GM23248 (cell line): ENCODE measurements at regions not wholly inside any gene's neighbourhood (a gene's known extent, or its start where the extent isn't known, plus 50 kb on each side); places are given as distances from the start of the nearest gene placed in this dataset.

Experiments
- EZH2 ChIP-seq: fragments of 200-600 bp; sonication (generic); IDR thresholded peaks from 2 replicates; pipeline ENCODE4 v1.6.1; 2018; ENCODE audit warnings: antibody characterized with exemption, mild to moderate bottlenecking; ENCODE audit not compliant: insufficient read depth, poor library complexity, severe bottlenecking
- EZH2phosphoT487 ChIP-seq: fragments of 200-600 bp; sonication (generic); IDR thresholded peaks from 2 replicates; pipeline ENCODE4 v1.6.1; 2018; ENCODE audit warnings: antibody characterized with exemption, moderate library complexity, mild to moderate bottlenecking, low read depth; ENCODE audit not compliant: insufficient read depth

GRCh38 chr10:52966904-52967303 lies 194.3 kb upstream of the MBL2 start:
- TF ChIP-seq EZH2phosphoT487: no peak
- no peak for TF ChIP-seq EZH2
